Kidney epithelial cell (primary cell): ENCODE measurements at regions not wholly inside any gene's neighbourhood (a gene's known extent, or its start where the extent isn't known, plus 50 kb on each side); places are given as distances from the start of the nearest gene placed in this dataset.

ENCODE experiments used
- DNase-seq: peaks from one replicate; pipeline ENCODE4 v3.0.0-alpha.2; 2010; ENCODE audit warnings: low read depth
- H3K27me3 ChIP-seq: 2 replicates; pipeline ENCODE4 v1.6.0; 2011; ENCODE audit warnings: low read length; ENCODE audit not compliant: control insufficient read depth, insufficient read depth
- H3K36me3 ChIP-seq: 2 replicates; pipeline ENCODE4 v1.5.1; 2011; ENCODE audit warnings: low read length; ENCODE audit not compliant: control insufficient read depth, insufficient read depth
- H3K4me3 ChIP-seq: 2 replicates; pipeline ENCODE4 v1.5.1; 2011; ENCODE audit warnings: low read depth, mild to moderate bottlenecking, control low read depth, low read length
- TF ChIP-seq, protein P1 (sequence below): IDR thresholded peaks from 2 replicates; pipeline ENCODE4 v1.5.1; 2011; ENCODE audit warnings: mild to moderate bottlenecking, moderate library complexity, low read length, control low read depth, inconsistent platforms; ENCODE audit not compliant: insufficient read depth, poor library complexity, severe bottlenecking

DNA sequence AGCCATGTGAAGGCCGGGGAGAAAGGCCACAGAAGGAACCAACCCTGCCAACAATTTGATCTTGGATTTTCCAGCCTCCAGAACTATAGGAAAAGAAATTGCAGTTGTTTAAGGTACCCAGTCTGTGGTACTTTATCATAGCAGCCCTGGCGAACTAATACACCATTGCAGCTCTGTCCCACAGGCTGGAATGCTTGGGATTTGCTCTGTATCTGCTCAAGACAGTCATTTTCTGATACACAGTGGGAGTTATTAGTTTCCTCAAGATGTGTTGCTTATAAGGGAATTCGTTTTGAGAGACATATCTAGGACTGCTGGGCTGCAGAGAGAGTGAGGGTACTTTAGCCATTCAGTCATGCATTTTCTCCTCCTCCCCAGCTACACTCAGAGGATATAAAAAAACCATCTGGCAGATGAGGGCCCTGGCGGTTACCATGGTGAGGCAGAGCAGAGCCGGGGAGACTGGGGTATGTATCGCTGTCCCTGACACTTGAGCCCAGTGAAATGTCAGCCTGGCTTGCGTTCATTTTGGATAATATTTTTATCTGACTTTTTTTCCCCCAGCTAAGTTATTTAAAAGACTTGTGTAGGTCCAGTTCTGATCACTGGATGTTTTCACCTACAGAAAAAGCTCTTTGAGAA, 104.6 kb downstream of the DIRAS3 start:
- H3K27me3 ChIP-seq: no peaks in the 10 kb centered on the region
- DNase-seq: no peak
- H3K4me3 ChIP-seq: no peak overlapping the region
- no peaks in the 10 kb centered on the region for H3K36me3 ChIP-seq
- TF ChIP-seq, protein P1, sequence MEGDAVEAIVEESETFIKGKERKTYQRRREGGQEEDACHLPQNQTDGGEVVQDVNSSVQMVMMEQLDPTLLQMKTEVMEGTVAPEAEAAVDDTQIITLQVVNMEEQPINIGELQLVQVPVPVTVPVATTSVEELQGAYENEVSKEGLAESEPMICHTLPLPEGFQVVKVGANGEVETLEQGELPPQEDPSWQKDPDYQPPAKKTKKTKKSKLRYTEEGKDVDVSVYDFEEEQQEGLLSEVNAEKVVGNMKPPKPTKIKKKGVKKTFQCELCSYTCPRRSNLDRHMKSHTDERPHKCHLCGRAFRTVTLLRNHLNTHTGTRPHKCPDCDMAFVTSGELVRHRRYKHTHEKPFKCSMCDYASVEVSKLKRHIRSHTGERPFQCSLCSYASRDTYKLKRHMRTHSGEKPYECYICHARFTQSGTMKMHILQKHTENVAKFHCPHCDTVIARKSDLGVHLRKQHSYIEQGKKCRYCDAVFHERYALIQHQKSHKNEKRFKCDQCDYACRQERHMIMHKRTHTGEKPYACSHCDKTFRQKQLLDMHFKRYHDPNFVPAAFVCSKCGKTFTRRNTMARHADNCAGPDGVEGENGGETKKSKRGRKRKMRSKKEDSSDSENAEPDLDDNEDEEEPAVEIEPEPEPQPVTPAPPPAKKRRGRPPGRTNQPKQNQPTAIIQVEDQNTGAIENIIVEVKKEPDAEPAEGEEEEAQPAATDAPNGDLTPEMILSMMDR: no peak

DNA sequence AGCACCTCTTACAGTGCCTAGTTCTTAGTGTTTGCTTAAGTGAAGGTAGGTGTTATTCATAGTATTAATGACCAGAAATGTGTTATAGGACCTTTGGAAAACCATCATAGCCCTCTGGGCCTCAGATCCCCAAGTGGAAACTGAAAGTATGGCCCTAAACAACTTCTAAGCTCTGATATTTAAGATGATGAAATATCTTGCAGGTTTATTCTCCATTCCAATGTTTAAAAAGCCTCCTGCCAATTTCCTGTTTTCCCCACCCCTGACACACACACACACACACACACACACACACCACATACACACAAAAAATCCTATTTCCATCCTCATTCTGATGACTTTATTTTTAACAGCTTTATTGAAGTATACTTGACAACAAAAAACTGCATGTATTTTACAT, 108.2 kb downstream of the DIRAS3 start:
- no peak for DNase-seq
- Histone ChIP-seq H3K36me3 (no peaks in the 10 kb centered on the region), H3K4me3 (no peak overlapping the region), H3K27me3 (no peaks in the 10 kb centered on the region)
- TF ChIP-seq, protein P1: no peak

DNA sequence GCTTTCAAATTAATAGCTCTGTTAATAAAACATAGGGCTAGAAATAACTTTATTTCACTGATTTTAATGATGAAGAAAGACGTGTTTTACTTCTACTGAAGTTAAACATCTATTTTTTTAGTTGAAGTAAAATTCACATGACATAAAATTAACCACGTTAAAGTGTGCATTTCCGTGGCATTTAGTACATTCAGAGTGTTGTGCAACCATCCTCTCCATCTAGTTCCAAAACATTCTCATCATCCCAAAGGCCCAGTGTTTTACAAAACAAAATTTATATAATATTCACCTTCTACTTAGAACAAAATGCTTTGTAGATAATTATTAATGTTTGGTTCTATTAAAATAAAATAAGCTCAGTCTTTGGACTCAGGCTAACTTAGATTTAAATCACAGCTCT, 108.5 kb upstream of the GNG12 start:
- Histone ChIP-seq H3K36me3 (no peaks in the 10 kb centered on the region), H3K27me3 (no peaks in the 10 kb centered on the region), H3K4me3 (no peak overlapping the region)
- TF ChIP-seq, protein P1: no peak
- no peak for DNase-seq

DNA sequence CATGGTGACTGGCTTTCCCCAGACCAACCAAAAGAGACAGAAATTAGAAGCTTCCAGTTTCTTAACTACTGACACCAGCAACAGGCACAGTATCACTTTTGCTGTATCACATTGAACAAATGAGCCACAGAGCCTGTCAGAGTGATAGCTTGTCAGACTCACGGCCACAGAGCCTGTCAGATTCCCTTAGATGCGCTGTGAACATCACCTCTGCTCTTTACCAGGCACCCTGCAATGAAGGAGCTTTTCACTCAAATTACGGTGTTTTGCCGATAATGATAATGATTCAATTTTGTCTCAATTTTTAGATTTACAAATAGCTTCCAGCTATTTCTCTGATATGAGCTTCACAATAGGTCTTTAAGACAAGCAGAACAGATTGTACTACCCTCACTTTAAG, 107.9 kb upstream of the GNG12 start:
- no peak for DNase-seq
- TF ChIP-seq, protein P1: no peak
- Histone ChIP-seq H3K27me3 (no peaks in the 10 kb centered on the region), H3K36me3 (no peaks in the 10 kb centered on the region), H3K4me3 (no peak overlapping the region)

DNA sequence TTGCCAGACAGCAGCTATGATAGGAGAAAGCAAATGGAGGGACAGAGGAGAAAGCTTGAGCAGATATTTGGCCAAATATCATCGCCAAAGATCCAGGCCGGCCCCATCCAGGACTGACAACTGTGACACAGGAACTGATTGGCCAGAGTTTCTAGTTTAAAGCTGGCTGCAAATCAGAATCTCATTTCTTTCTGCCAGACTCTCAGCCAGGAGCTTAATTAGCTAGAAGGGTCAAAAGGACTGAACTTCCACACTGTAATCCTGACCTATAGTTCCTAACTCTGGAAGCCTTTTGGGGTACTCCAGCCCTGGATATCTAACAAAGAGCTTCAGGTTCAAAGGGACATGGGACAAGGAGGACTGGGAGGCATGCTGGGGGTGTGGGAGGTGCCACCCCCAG, 106.7 kb upstream of the GNG12 start:
- Histone ChIP-seq H3K36me3 (no peaks in the 10 kb centered on the region), H3K27me3 (no peaks in the 10 kb centered on the region), H3K4me3 (no peak overlapping the region)
- TF ChIP-seq, protein P1: no peak
- no peak for DNase-seq

DNA sequence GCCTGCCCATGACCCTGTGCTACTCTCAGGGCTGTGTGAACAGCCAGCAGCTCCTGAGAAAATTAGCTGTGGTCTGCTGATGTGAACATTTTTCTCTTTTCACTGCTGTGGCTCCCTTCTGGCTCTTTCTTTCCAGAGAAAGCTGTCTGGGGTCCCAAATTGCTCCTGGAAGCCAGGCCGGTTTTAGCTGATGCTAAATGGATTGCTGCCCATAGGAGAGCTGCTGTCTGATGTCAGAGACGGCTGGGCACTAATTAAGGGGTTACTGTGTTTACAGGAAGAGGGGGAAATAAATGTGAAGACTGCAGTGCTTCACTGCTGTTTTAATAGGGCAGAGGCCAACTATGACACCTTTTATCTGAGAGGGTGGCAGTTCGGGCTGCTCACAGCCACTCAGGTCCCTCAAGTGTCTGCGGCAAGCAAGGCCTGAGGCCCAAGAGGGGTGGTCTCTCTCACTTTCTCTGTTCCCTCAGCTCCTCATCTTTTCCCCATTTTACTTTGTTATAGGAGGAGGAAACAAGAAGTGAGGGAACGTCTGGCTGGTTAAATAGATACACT, 106.0 kb upstream of the GNG12 start:
- Histone ChIP-seq H3K4me3 (no peak overlapping the region), H3K27me3 (no peaks in the 10 kb centered on the region), H3K36me3 (no peaks in the 10 kb centered on the region)
- no peak for DNase-seq
- TF ChIP-seq, protein P1: no peak
